ENCODE measurements at regions not wholly inside any gene's neighbourhood (a gene's known extent, or its start where the extent isn't known, plus 50 kb on each side); places are given as distances from the start of the nearest gene placed in this dataset.

DNA sequence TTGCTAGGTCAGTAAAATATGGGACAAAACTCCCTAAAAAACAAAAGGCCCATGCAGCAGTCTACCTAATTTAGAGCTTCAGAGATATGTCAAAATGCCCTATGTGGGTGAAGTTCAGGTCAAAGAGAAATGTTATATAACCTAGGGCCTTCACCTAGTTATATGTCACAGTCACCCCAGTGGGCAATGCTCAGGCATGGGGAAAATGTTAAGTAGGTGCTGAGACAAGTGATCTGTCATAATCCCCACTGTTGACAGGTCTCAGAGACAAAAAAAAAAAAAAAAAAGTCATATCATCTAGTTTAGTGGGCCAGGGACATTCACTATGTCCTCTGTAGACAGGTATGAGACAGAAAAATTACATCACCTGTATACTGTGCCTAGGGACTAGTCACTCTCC is 128.6 kb upstream of the ZNF91 start (continued):
- TF ChIP-seq, protein P1, sequence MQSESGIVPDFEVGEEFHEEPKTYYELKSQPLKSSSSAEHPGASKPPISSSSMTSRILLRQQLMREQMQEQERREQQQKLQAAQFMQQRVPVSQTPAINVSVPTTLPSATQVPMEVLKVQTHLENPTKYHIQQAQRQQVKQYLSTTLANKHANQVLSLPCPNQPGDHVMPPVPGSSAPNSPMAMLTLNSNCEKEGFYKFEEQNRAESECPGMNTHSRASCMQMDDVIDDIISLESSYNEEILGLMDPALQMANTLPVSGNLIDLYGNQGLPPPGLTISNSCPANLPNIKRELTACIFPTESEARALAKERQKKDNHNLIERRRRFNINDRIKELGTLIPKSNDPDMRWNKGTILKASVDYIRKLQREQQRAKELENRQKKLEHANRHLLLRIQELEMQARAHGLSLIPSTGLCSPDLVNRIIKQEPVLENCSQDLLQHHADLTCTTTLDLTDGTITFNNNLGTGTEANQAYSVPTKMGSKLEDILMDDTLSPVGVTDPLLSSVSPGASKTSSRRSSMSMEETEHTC (IDR thresholded peaks at IDR 0.05), result no peak
- no peak for TF ChIP-seq KAT7 (CRISPR knock-in tag; IDR thresholded peaks at IDR 0.05; ENCODE audit: borderline replicate concordance)
- no peak for TF ChIP-seq GTF2F1 (IDR thresholded peaks at IDR 0.05; ENCODE audit: low read depth, low read length)
- TF ChIP-seq TARDBP (IDR thresholded peaks at IDR 0.05), result no peak
- TF ChIP-seq KDM1A (IDR thresholded peaks at IDR 0.05), result no peak
- TF ChIP-seq YY1 (IDR thresholded peaks at IDR 0.05; ENCODE audit: borderline replicate concordance in 1 of 3, control insufficient read depth in 1 of 3, extremely low read depth in 1 of 3, insufficient read depth in 3 of 3, insufficient read length in 1 of 3, insufficient replicate concordance in 2 of 3, low read depth in 1 of 3, low read length in 2 of 3), result no peak

DNA sequence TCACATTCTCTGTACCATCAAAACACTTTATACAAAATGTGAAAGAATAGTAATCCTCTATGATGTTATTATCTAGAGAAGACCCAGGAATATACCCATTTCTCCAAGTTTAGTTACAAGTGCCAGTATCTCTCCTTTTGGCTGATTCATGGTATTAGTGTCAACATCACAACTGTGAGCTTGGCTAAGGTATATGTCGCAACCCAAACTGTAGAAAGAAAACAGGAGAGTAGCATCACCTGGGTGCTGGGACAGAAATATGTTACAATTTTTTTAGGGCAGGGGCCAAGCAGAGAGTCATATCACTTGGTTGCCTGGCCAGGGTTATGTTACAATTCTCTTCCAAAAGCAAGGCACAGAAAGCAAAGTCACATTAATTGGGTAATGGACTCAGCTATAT is 127.2 kb upstream of the ZNF91 start:
- ChIA-PET CTCF (ENCODE audit: low intra/inter-chr PET ratio) (no interaction called here), POLR2A (interaction anchor here (0.5 kb wide), 1 partner anchor 15 kb away, joined by 4 read pairs; no protein-coding TSS in a partner anchor)
- no peaks in the 10 kb centered on the region for H3K36me3 ChIP-seq (ENCODE audit: control insufficient read depth, insufficient read depth, low read length)
- no peak for FAIRE-seq
- H3K27me3 ChIP-seq (ENCODE audit: control insufficient read depth in 2 of 2, insufficient read depth in 2 of 2, low read length in 2 of 2), result no peaks in the 10 kb centered on the region
- no peak overlapping the region for H3K4me2 ChIP-seq (ENCODE audit: insufficient read depth, low read length)
- H3K9ac ChIP-seq (ENCODE audit: insufficient read depth in 1 of 2, low read depth in 2 of 2, low read length in 2 of 2), result no peak overlapping the region
- no peak for DNase-seq (ENCODE audit: extremely low read depth in 1 of 4, low spot score in 3 of 4)
- no peaks in the 10 kb centered on the region for H3K4me1 ChIP-seq (replicated peaks in 1 of 2; ENCODE audit: control insufficient read depth in 2 of 2, insufficient read depth in 2 of 2, low read length in 2 of 2)
- H3K9me3 ChIP-seq (replicated peaks; ENCODE audit: control insufficient read depth, insufficient read depth, low read depth, low read length), result no peaks in the 10 kb centered on the region
- H2AFZ ChIP-seq (ENCODE audit: low read depth, low read length), result no peak overlapping the region
- in situ Hi-C loops (cut with MboI), result no loop called here
- no peaks in the 10 kb centered on the region for H3K9me1 ChIP-seq (ENCODE audit: control insufficient read depth, insufficient read depth, low read length)
- WGBS (ENCODE audit: insufficient coverage, low coverage, missing lambda C conversion rate), result 0% methylated on average over 1 of the region's 1 CpG
- intact Hi-C loops (cut with micrococcal nuclease), result no loop called here
- no peak overlapping the region for H3K27ac ChIP-seq (ENCODE audit: extremely low read depth, low read depth, low read length)
- ATAC-seq, result no peak
- no peaks in the 10 kb centered on the region for H4K20me1 ChIP-seq (replicated peaks; ENCODE audit: control insufficient read depth, insufficient read depth, low read length)
- H3K79me2 ChIP-seq (ENCODE audit: control insufficient read depth, insufficient read depth, low read length), result no peaks in the 10 kb centered on the region
- no peak overlapping the region for H3K4me3 ChIP-seq
- no TSS peak for BruUV-seq (replicated peaks)
- TF ChIP-seq, protein P2, sequence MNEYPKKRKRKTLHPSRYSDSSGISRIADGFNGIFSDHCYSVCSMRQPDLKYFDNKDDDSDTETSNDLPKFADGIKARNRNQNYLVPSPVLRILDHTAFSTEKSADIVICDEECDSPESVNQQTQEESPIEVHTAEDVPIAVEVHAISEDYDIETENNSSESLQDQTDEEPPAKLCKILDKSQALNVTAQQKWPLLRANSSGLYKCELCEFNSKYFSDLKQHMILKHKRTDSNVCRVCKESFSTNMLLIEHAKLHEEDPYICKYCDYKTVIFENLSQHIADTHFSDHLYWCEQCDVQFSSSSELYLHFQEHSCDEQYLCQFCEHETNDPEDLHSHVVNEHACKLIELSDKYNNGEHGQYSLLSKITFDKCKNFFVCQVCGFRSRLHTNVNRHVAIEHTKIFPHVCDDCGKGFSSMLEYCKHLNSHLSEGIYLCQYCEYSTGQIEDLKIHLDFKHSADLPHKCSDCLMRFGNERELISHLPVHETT (CRISPR knock-in tag; conservative IDR thresholded peaks at IDR 0.05 in 1 of 2, IDR thresholded peaks at IDR 0.05 in 1 of 2), result no peak
- TF ChIP-seq ARNT (IDR thresholded peaks at IDR 0.05) (no peak), CBFA2T2 (conservative IDR thresholded peaks at IDR 0.05) (no peak), TSC22D4 (tag; IDR thresholded peaks at IDR 0.05) (no peak), FOXK2 (conservative IDR thresholded peaks at IDR 0.05 in 1 of 2, IDR thresholded peaks at IDR 0.05 in 1 of 2; ENCODE audit: low read depth in 2 of 2) (no peak), HNRNPLL (IDR thresholded peaks at IDR 0.05; ENCODE audit: low read depth, low read length, poor library complexity, severe bottlenecking) (no peak), NCOA1 (IDR thresholded peaks at IDR 0.05; ENCODE audit: low read depth) (no peak), XRCC4 (IDR thresholded peaks at IDR 0.05; ENCODE audit: extremely low read depth, insufficient read depth, insufficient read length) (no peak), NFIX (CRISPR knock-in tag; IDR thresholded peaks at IDR 0.05; ENCODE audit: low read depth) (no peak)
- TF ChIP-seq, protein P3, sequence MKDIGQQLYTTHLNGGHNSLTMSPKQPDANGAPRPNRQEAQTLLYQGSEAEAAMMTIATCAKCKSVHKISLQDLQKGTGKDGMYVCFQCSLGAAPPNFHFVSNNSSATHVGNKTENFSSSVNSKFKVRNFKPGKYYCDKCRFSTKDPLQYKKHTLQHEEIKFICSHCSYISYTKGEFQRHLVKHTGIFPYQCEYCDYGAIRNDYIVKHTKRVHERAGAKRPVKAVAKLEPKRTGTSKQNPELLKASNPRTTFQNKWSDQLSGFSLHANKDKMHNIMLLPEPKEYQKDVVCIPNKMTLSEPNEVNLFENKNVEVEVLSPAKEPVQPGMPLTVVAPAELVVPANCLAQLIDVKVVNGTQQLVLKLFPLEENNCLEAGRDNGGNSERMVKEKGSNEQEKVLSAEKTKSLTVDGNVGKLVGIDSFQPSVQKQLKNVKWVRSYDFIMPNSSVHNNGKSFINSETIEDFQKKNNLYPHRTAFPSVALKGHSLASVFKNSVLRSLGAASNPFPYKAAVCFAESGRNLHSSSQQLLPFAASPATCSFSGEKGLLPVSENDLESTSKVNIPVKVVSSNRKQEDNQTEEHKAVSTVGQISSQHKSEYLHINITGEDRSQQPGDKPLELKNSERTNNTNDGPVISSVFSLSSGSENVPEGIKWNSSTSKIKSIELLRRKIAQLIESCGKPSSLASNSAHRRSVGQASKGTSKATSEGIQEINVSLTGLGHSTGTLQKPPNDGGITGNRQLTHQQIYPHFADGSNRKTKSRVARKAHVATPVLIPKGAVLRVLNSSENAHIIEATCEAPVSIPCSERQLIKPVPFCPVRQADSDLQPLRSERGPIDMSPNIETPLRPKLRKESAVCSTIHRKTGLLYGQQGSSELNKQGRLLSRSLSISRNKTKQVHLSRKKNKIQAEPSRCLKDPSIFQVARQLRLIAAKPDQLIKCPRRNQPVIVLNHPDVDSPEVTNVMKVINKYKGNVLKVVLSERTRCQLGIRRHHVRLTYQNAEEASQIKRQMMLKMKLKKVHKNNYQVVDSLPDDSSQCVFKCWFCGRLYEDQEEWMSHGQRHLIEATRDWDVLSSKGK (CRISPR knock-in tag; IDR thresholded peaks at IDR 0.05), result no peak
